Suprapubic skin (tissue), 4 donors: ENCODE measurements at regions not wholly inside any gene's neighbourhood (a gene's known extent, or its start where the extent isn't known, plus 50 kb on each side); places are given as distances from the start of the nearest gene placed in this dataset.

Experiments used
- POLR2A ChIP-seq, 2 donors: fragments of 450-650 bp; IDR thresholded peaks; one replicate each; pipeline ENCODE4 v1.6.1; 2017; ENCODE audit warnings: antibody characterized with exemption in 2 of 2, mild to moderate bottlenecking in 2 of 2, moderate library complexity in 2 of 2
- POLR2AphosphoS5 ChIP-seq, 3 donors: sonication (generic); formaldehyde crosslinking; IDR thresholded peaks; one replicate each; pipeline ENCODE4 v1.6.1; 2017; ENCODE audit warnings: antibody characterized with exemption in 3 of 3
- TF ChIP-seq, protein P1 (sequence below), 2 donors: fragments of 200-600 bp in 1 of 2; fragments of 450-650 bp in 1 of 2; sonication (generic) in 1 of 2; IDR thresholded peaks; one replicate each; pipeline ENCODE4 v1.5.1; 2016 to 2019; ENCODE audit warnings: antibody characterized with exemption in 2 of 2, mild to moderate bottlenecking in 1 of 2, moderate library complexity in 1 of 2

- TF ChIP-seq, protein P1, sequence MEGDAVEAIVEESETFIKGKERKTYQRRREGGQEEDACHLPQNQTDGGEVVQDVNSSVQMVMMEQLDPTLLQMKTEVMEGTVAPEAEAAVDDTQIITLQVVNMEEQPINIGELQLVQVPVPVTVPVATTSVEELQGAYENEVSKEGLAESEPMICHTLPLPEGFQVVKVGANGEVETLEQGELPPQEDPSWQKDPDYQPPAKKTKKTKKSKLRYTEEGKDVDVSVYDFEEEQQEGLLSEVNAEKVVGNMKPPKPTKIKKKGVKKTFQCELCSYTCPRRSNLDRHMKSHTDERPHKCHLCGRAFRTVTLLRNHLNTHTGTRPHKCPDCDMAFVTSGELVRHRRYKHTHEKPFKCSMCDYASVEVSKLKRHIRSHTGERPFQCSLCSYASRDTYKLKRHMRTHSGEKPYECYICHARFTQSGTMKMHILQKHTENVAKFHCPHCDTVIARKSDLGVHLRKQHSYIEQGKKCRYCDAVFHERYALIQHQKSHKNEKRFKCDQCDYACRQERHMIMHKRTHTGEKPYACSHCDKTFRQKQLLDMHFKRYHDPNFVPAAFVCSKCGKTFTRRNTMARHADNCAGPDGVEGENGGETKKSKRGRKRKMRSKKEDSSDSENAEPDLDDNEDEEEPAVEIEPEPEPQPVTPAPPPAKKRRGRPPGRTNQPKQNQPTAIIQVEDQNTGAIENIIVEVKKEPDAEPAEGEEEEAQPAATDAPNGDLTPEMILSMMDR (IDR thresholded peaks at IDR 0.05), result no peak
- TF ChIP-seq POLR2AphosphoS5 (IDR thresholded peaks at IDR 0.05) (no peak), POLR2A (IDR thresholded peaks at IDR 0.05) (no peak)
These were observed 179.0 kb downstream of the HAPSTR1 start for GRCh38 chr16:9270424-9270823.
